HepG2 (cell line): ENCODE measurements at regions not wholly inside any gene's neighbourhood (a gene's known extent, or its start where the extent isn't known, plus 50 kb on each side); places are given as distances from the start of the nearest gene placed in this dataset.

ENCODE experiments used
- DRAP1 ChIP-seq: IDR thresholded peaks from 2 replicates; pipeline ENCODE4 v1.6.1; 2016; ENCODE audit warnings: missing genetic modification reagents, missing compliant biosample characterization
- MEIS2 ChIP-seq: sonication (generic); formaldehyde crosslinking; IDR thresholded peaks from 2 replicates; pipeline ENCODE4 v1.9.0; 2021; ENCODE audit warnings: mild to moderate bottlenecking, missing genetic modification reagents
- NFRKB ChIP-seq: fragments of 450-650 bp; IDR thresholded peaks from 2 replicates; pipeline ENCODE4 v1.6.1; 2017
- NFYC ChIP-seq: IDR thresholded peaks from 2 replicates; pipeline ENCODE4 v1.6.1; 2016; ENCODE audit warnings: missing genetic modification reagents, missing compliant biosample characterization
- POLR2AphosphoS2 ChIP-seq: IDR thresholded peaks from 2 replicates; pipeline ENCODE4 v1.6.1; 2011; ENCODE audit warnings: low read depth, low read length, improper control_type of control experiment
- SOX6 ChIP-seq, 2 experiments: fragments of 450-650 bp in 1 of 2; sonication (generic) in 1 of 2; formaldehyde crosslinking in 1 of 2; IDR thresholded peaks; 2 replicates each; pipeline versions ENCODE4 v1.4.0 to v1.6.1; 2017 to 2020; ENCODE audit warnings: antibody characterized with exemption in 1 of 2, mild to moderate bottlenecking in 1 of 2, missing genetic modification reagents in 1 of 2
- ZNF124 ChIP-seq: sonication (generic); formaldehyde crosslinking; IDR thresholded peaks from 2 replicates; pipeline ENCODE4 v1.4.0; 2020; ENCODE audit warnings: missing genetic modification reagents
- ZNF3 ChIP-seq: IDR thresholded peaks from 2 replicates; pipeline ENCODE4 v1.7.0; 2017; ENCODE audit warnings: inconsistent platforms
- ZNF362 ChIP-seq: sonication (generic); formaldehyde crosslinking; IDR thresholded peaks from 2 replicates; pipeline ENCODE4 v1.4.0; 2020; ENCODE audit warnings: missing genetic modification reagents, mild to moderate bottlenecking, borderline replicate concordance
- ZNF441 ChIP-seq: sonication (generic); formaldehyde crosslinking; IDR thresholded peaks from 2 replicates; pipeline ENCODE4 v1.7.0; 2021; ENCODE audit warnings: missing genetic modification reagents, borderline replicate concordance
- ZNF605 ChIP-seq: sonication (generic); formaldehyde crosslinking; IDR thresholded peaks from 2 replicates; pipeline ENCODE4 v1.8.0; 2022; ENCODE audit warnings: mild to moderate bottlenecking, missing genetic modification reagents
- ZNF776 ChIP-seq: sonication (generic); formaldehyde crosslinking; IDR thresholded peaks from 2 replicates; pipeline ENCODE4 v1.4.0; 2020; ENCODE audit warnings: mild to moderate bottlenecking, missing genetic modification reagents
- ZNF792 ChIP-seq: IDR thresholded peaks from 2 replicates; pipeline ENCODE4 v1.6.1; 2016
- TF ChIP-seq, protein P1 (sequence below): IDR thresholded peaks from 2 replicates; pipeline ENCODE4 v1.6.1; 2016; ENCODE audit warnings: missing compliant biosample characterization, missing genetic modification reagents, borderline replicate concordance

DNA sequence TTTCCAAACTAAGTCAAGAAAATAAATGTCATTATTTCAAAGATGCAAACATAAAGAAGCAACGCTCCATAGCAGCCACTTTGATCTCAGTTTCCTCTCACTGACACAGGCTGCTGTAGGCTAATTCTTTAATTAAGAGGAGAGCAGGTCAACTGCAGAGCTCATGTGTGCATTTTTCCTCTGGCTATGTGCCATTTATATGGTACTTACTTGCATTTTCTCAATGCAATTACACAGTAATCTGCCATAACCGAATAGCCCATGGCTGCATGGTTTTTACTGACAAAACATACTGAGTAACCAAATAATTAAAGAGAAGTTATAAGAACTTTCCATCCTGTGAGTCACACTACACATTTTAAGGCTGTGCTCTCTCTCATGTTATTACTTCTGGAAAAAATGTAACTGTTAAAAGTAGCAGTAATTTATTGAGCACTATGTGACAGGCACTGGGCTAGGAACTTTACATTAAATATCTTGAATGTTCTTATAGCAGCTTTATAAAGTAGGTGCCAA, 122.0 kb downstream of the ELAPOR2 start (continued):
- TF ChIP-seq, protein P1, sequence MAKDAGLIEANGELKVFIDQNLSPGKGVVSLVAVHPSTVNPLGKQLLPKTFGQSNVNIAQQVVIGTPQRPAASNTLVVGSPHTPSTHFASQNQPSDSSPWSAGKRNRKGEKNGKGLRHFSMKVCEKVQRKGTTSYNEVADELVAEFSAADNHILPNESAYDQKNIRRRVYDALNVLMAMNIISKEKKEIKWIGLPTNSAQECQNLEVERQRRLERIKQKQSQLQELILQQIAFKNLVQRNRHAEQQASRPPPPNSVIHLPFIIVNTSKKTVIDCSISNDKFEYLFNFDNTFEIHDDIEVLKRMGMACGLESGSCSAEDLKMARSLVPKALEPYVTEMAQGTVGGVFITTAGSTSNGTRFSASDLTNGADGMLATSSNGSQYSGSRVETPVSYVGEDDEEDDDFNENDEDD (CRISPR knock-in tag) = no peak
- no peak for TF ChIP-seq ZNF792 (CRISPR knock-in tag)
- no peak for TF ChIP-seq ZNF441 (CRISPR knock-in tag)
- TF ChIP-seq DRAP1 (CRISPR knock-in tag) = no peak
- no peak for TF ChIP-seq NFRKB
- no peak for TF ChIP-seq SOX6 (IDR thresholded peaks at IDR 0.05)
- no peak for TF ChIP-seq SOX6 (CRISPR knock-in tag; IDR thresholded peaks at IDR 0.05)
- TF ChIP-seq ZNF124 = no peak
- no peak for TF ChIP-seq ZNF776
- TF ChIP-seq NFYC (CRISPR knock-in tag) = no peak
- TF ChIP-seq ZNF605 = no peak
- TF ChIP-seq ZNF362 (CRISPR knock-in tag) = no peak
- no peak for TF ChIP-seq POLR2AphosphoS2
- TF ChIP-seq ZNF3 (CRISPR knock-in tag) = no peak
- TF ChIP-seq MEIS2 = no peak
